GM12878 (cell line): ENCODE measurements at regions not wholly inside any gene's neighbourhood (a gene's known extent, or its start where the extent isn't known, plus 50 kb on each side); places are given as distances from the start of the nearest gene placed in this dataset.

ENCODE experiments used
- BRCA1 ChIP-seq: IDR thresholded peaks from 2 replicates; pipeline ENCODE4 v1.6.1; 2011; ENCODE audit warnings: low read depth, low read length, improper control_type of control experiment
- CEBPB ChIP-seq, 2 experiments: fragments of 150-350 bp in 1 of 2; IDR thresholded peaks; 2 replicates each; pipeline ENCODE4 v1.6.1; 2012 to 2014; ENCODE audit warnings: low read depth in 2 of 2, low read length in 2 of 2, borderline replicate concordance in 1 of 2, inconsistent platforms in 1 of 2
- CTCF ChIP-seq, 3 experiments: IDR thresholded peaks in 2 of 3; conservative IDR thresholded peaks in 1 of 3; 2 replicates each; pipeline ENCODE4 v1.5.1; 2011; ENCODE audit warnings: low read depth in 3 of 3, low read length in 3 of 3, mild to moderate bottlenecking in 3 of 3, control low read depth in 2 of 3, moderate library complexity in 2 of 3, inconsistent platforms in 1 of 3, mixed read lengths in 1 of 3; ENCODE audit not compliant: control insufficient read depth in 2 of 3, insufficient read depth in 1 of 3; ENCODE audit errors: extremely low read depth in 1 of 3
- CUX1 ChIP-seq: IDR thresholded peaks from 2 replicates; pipeline ENCODE4 v1.6.1; 2012; ENCODE audit warnings: improper control_type of control experiment, low read depth, low read length; ENCODE audit not compliant: insufficient replicate concordance
- NR2C2 ChIP-seq: IDR thresholded peaks from 2 replicates; pipeline ENCODE4 v1.6.1; 2011; ENCODE audit warnings: borderline replicate concordance, low read depth; ENCODE audit not compliant: control insufficient read depth, insufficient read length
- RCOR1 ChIP-seq: conservative IDR thresholded peaks from 2 replicates; pipeline ENCODE4 v1.6.1; 2012; ENCODE audit warnings: low read depth, low read length, improper control_type of control experiment
- REST ChIP-seq: IDR thresholded peaks from 2 replicates; pipeline ENCODE4 v1.6.1; 2012; ENCODE audit warnings: mild to moderate bottlenecking, low read depth, low read length
- SIX5 ChIP-seq: IDR thresholded peaks from 2 replicates; pipeline ENCODE4 v1.6.1; 2011; ENCODE audit warnings: mild to moderate bottlenecking, low read depth, low read length, moderate library complexity; ENCODE audit not compliant: severe bottlenecking
- USF2 ChIP-seq: IDR thresholded peaks from 2 replicates; pipeline ENCODE4 v1.6.1; 2011; ENCODE audit warnings: low read depth, low read length, improper control_type of control experiment, borderline replicate concordance
- ZNF274 ChIP-seq: IDR thresholded peaks from one replicate; pipeline ENCODE4 v1.8.0; 2011; ENCODE audit not compliant: insufficient read length, insufficient read depth

DNA sequence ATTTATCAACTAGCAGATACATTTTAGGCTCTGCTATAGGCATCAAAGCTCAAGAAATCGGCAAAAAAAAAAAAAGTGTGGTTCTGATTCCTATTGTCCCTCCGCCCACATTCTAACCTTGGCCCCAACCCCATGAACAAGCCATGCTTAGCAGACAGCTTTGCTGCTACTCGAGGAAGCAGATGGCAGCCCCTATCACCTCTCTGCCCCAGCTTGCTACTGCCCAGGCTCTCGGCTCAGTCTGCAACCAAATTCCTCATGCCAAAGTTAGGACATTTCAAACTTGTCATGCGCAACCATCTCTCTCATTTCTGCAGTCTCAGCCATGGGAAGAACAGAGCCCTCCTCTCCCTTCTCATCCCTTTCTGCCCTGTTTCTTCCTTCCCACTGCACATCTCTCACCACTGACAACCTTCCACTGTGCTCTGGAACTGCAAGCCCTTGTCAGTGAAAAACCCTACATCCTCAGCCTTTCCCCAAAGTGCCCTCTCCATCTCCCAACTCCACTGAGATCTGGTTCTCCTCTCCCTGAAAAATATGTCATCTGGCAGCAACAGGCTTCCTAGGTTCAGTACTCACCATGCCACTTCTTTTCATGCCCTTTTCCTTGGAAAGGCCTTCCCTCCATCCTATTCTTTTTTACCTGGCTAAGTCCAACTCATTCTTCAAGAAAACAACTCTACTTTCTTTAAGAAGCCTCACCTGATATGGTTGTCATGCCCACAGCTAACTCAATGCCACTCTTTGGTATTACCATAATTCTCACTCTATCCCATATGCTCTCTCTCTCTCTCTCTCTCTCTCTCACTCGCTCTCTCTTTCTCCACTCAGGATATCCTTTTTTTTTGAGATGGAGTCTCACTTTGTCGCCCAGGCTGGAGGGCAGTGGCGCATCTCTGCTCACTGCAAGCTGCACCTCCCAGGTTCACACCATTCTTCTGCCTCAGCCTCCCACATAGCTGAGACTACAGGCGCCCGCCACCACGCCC, 60.1 kb upstream of the FHIP2A start:
- TF ChIP-seq USF2 (no peak), CTCF (IDR thresholded peaks at IDR 0.05 in 2 of 3, conservative IDR thresholded peaks at IDR 0.05 in 1 of 3; ENCODE audit: control insufficient read depth in 2 of 3, extremely low read depth in 1 of 3, insufficient read depth in 1 of 3, low read depth in 3 of 3, low read length in 3 of 3) (no peak), CEBPB (IDR thresholded peaks at IDR 0.05; ENCODE audit: borderline replicate concordance in 1 of 2, low read depth in 2 of 2, low read length in 2 of 2) (no peak), CUX1 (no peak), ZNF274 (no peak), BRCA1 (no peak), RCOR1 (no peak), NR2C2 (no peak), SIX5 (no peak), REST (no peak)
